ENCODE measurements at regions not wholly inside any gene's neighbourhood (a gene's known extent, or its start where the extent isn't known, plus 50 kb on each side); places are given as distances from the start of the nearest gene placed in this dataset.

- ATAC-seq (ENCODE audit: insufficient read depth, low read depth) (no peak), DNase-seq (no peak)
- Histone ChIP-seq H3K4me3 (ENCODE audit: low read depth in 1 of 2, low read length in 2 of 2) (no peak overlapping the region), H3K4me2 (ENCODE audit: insufficient read depth, low read length) (no peak overlapping the region), H3K36me3 (ENCODE audit: insufficient read depth, low read length) (no peaks in the 10 kb centered on the region), H3K9ac (ENCODE audit: low read depth, low read length) (no peak overlapping the region), H3K4me1 (ENCODE audit: insufficient read depth, low read length) (no peaks in the 10 kb centered on the region), H3K9me3 (ENCODE audit: insufficient read depth, low read length, severe bottlenecking) (no peaks in the 10 kb centered on the region), H3K27me3 (ENCODE audit: insufficient read depth, low read length, poor library complexity) (no peaks in the 10 kb centered on the region), H3K79me2 (ENCODE audit: insufficient read depth, low read length) (no peaks in the 10 kb centered on the region), H3K27ac (ENCODE audit: low read length) (no peak overlapping the region), H4K20me1 (ENCODE audit: insufficient read depth, low read length) (no peaks in the 10 kb centered on the region), H2AFZ (ENCODE audit: low read depth, low read length) (no peak overlapping the region)
- TF ChIP-seq CTCF (IDR thresholded peaks at IDR 0.05; ENCODE audit: borderline replicate concordance, extremely low read depth, low read length, poor library complexity, severe bottlenecking) (no peak), EZH2 (IDR thresholded peaks at IDR 0.05; ENCODE audit: borderline replicate concordance, low read depth, low read length, severe bottlenecking) (no peak)
Measured at GRCh38 chr7:68789597-68789996, 808.7 kb upstream of the AUTS2 start.

GRCh38 chr7:68792351-68792750, 805.9 kb upstream of the AUTS2 start:
- no peaks in the 10 kb centered on the region for H3K36me3 ChIP-seq (ENCODE audit: insufficient read depth, low read length)
- no peak for ATAC-seq (ENCODE audit: insufficient read depth, low read depth)

GRCh38 chr7:68793513-68793912, 804.8 kb upstream of the AUTS2 start:
- no peak overlapping the region for H2AFZ ChIP-seq (ENCODE audit: low read depth, low read length)
- H3K4me3 ChIP-seq (ENCODE audit: low read depth in 1 of 2, low read length in 2 of 2), result no peak overlapping the region
- no peaks in the 10 kb centered on the region for H3K79me2 ChIP-seq (ENCODE audit: insufficient read depth, low read length)
- H3K4me2 ChIP-seq (ENCODE audit: insufficient read depth, low read length), result no peak overlapping the region
- ATAC-seq (ENCODE audit: insufficient read depth, low read depth), result no peak
- DNase-seq, result no peak
- TF ChIP-seq CTCF (IDR thresholded peaks at IDR 0.05; ENCODE audit: borderline replicate concordance, extremely low read depth, low read length, poor library complexity, severe bottlenecking) (no peak), EZH2 (IDR thresholded peaks at IDR 0.05; ENCODE audit: borderline replicate concordance, low read depth, low read length, severe bottlenecking) (no peak)
- H3K9ac ChIP-seq (ENCODE audit: low read depth, low read length), result no peak overlapping the region
- H3K4me1 ChIP-seq (ENCODE audit: insufficient read depth, low read length), result no peaks in the 10 kb centered on the region
- no peak overlapping the region for H3K27ac ChIP-seq (ENCODE audit: low read length)
- no peaks in the 10 kb centered on the region for H4K20me1 ChIP-seq (ENCODE audit: insufficient read depth, low read length)
- H3K9me3 ChIP-seq (ENCODE audit: insufficient read depth, low read length, severe bottlenecking), result no peaks in the 10 kb centered on the region
- H3K27me3 ChIP-seq (ENCODE audit: insufficient read depth, low read length, poor library complexity), result no peaks in the 10 kb centered on the region
- no peaks in the 10 kb centered on the region for H3K36me3 ChIP-seq (ENCODE audit: insufficient read depth, low read length)

More at GRCh38 chr7:68792351-68792750, 805.9 kb upstream of the AUTS2 start:
- Histone ChIP-seq H3K9me3 (ENCODE audit: insufficient read depth, low read length, severe bottlenecking) (no peaks in the 10 kb centered on the region), H3K4me1 (ENCODE audit: insufficient read depth, low read length) (no peaks in the 10 kb centered on the region), H4K20me1 (ENCODE audit: insufficient read depth, low read length) (no peaks in the 10 kb centered on the region), H3K27me3 (ENCODE audit: insufficient read depth, low read length, poor library complexity) (no peaks in the 10 kb centered on the region), H3K4me2 (ENCODE audit: insufficient read depth, low read length) (no peak overlapping the region), H3K4me3 (ENCODE audit: low read depth in 1 of 2, low read length in 2 of 2) (no peak overlapping the region), H3K27ac (ENCODE audit: low read length) (no peak overlapping the region), H2AFZ (ENCODE audit: low read depth, low read length) (no peak overlapping the region), H3K79me2 (ENCODE audit: insufficient read depth, low read length) (no peaks in the 10 kb centered on the region), H3K9ac (ENCODE audit: low read depth, low read length) (no peak overlapping the region)
- TF ChIP-seq EZH2 (IDR thresholded peaks at IDR 0.05; ENCODE audit: borderline replicate concordance, low read depth, low read length, severe bottlenecking) (no peak), CTCF (IDR thresholded peaks at IDR 0.05; ENCODE audit: borderline replicate concordance, extremely low read depth, low read length, poor library complexity, severe bottlenecking) (no peak)
- DNase-seq, result no peak

- Histone ChIP-seq H3K4me2 (ENCODE audit: insufficient read depth, low read length) (no peak overlapping the region), H3K4me1 (ENCODE audit: insufficient read depth, low read length) (no peaks in the 10 kb centered on the region), H3K9ac (ENCODE audit: low read depth, low read length) (no peak overlapping the region), H3K4me3 (ENCODE audit: low read depth in 1 of 2, low read length in 2 of 2) (no peak overlapping the region), H3K27me3 (ENCODE audit: insufficient read depth, low read length, poor library complexity) (no peaks in the 10 kb centered on the region), H3K79me2 (ENCODE audit: insufficient read depth, low read length) (no peaks in the 10 kb centered on the region), H3K27ac (ENCODE audit: low read length) (no peak overlapping the region), H2AFZ (ENCODE audit: low read depth, low read length) (no peak overlapping the region), H4K20me1 (ENCODE audit: insufficient read depth, low read length) (no peaks in the 10 kb centered on the region), H3K9me3 (ENCODE audit: insufficient read depth, low read length, severe bottlenecking) (no peaks in the 10 kb centered on the region), H3K36me3 (ENCODE audit: insufficient read depth, low read length) (no peaks in the 10 kb centered on the region)
- ATAC-seq (ENCODE audit: insufficient read depth, low read depth) (no peak), DNase-seq (no peak)
- TF ChIP-seq CTCF (IDR thresholded peaks at IDR 0.05; ENCODE audit: borderline replicate concordance, extremely low read depth, low read length, poor library complexity, severe bottlenecking) (no peak), EZH2 (IDR thresholded peaks at IDR 0.05; ENCODE audit: borderline replicate concordance, low read depth, low read length, severe bottlenecking) (no peak)
Measured at GRCh38 chr7:68800316-68800715, 798.0 kb upstream of the AUTS2 start.

All from DND-41 (cell line).